Subcutaneous abdominal adipose tissue (tissue), 5 donors: ENCODE measurements at regions not wholly inside any gene's neighbourhood (a gene's known extent, or its start where the extent isn't known, plus 50 kb on each side); places are given as distances from the start of the nearest gene placed in this dataset.

Experiments
- H3K27ac ChIP-seq: one replicate; pipeline ENCODE4 v1.7.0; 2013; ENCODE audit warnings: low read depth, mild to moderate bottlenecking, inconsistent platforms, low read length, moderate library complexity
- H3K27me3 ChIP-seq, 5 donors: one replicate each; pipeline ENCODE4 v1.7.0; 2013; ENCODE audit warnings: low read length in 5 of 5, inconsistent platforms in 1 of 5; ENCODE audit not compliant: control insufficient read depth in 5 of 5, insufficient read depth in 4 of 5
- H3K36me3 ChIP-seq, 5 donors: one replicate each; pipeline ENCODE4 v1.7.0; 2013; ENCODE audit warnings: low read length in 5 of 5; ENCODE audit not compliant: control insufficient read depth in 5 of 5, insufficient read depth in 5 of 5
- H3K4me1 ChIP-seq, 5 donors: one replicate each; pipeline ENCODE4 v1.7.0; 2013; ENCODE audit warnings: low read length in 5 of 5, mild to moderate bottlenecking in 3 of 5, moderate library complexity in 1 of 5; ENCODE audit not compliant: control insufficient read depth in 5 of 5, insufficient read depth in 5 of 5
- H3K4me3 ChIP-seq, 5 donors: one replicate each; pipeline ENCODE4 v1.7.0; 2013; ENCODE audit warnings: low read length in 5 of 5, low read depth in 1 of 5
- H3K9ac ChIP-seq, 5 donors: one replicate each; pipeline ENCODE4 v1.7.0; 2013; ENCODE audit warnings: low read length in 5 of 5, mild to moderate bottlenecking in 4 of 5, moderate library complexity in 3 of 5
- H3K9me3 ChIP-seq, 5 donors: one replicate each; pipeline ENCODE4 v1.7.0; 2013; ENCODE audit warnings: low read length in 5 of 5; ENCODE audit not compliant: control insufficient read depth in 5 of 5
- donor health status: healthy.
- donor health status: healthy.
- donor health status: healthy.
- donor health status: healthy.
- donor health status: healthy.

DNA sequence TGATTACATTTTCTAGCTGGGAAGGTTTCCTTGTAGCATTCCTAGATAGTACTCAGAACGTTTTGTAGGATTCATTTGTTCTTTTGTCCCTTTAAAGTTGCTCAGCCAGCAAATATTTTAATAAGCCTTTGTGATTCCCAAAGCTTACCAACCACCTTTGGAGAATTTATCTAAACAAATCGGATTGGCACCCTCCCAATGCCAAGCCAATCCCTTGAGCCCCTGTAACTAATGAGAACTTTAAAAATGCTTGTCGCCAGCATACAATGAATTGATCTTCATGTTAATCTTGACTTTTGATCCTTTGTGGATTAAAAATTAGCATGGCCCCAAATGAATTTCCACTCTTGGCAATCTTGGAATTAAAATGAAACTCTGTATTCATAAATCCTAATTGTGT is 559.5 kb downstream of the UTRN start:
- Histone ChIP-seq H3K27ac (no peak overlapping the region), H3K4me3 (no peak overlapping the region), H3K9me3 (no peaks in the 10 kb centered on the region), H3K36me3 (peaks cover 31 to 68% (median 50%) of the 10 kb centered on the region in 5 donors), H3K27me3 (no peaks in the 10 kb centered on the region), H3K4me1 (peaks cover 0 to 5% (median 5%) of the 10 kb centered on the region in 5 donors), H3K9ac (no peak overlapping the region)

GRCh38 chr6:144845186-144845585 is 560.1 kb downstream of the UTRN start:
- peaks cover 31 to 71% (median 53%) of the 10 kb centered on the region in 5 donors for H3K36me3 ChIP-seq
- H3K9me3 ChIP-seq, result no peaks in the 10 kb centered on the region
- no peaks in the 10 kb centered on the region for H3K27me3 ChIP-seq
- H3K27ac ChIP-seq, result no peak overlapping the region
- peaks cover 0 to 5% (median 5%) of the 10 kb centered on the region in 5 donors for H3K4me1 ChIP-seq
- no peak overlapping the region for H3K9ac ChIP-seq
- no peak overlapping the region for H3K4me3 ChIP-seq

DNA sequence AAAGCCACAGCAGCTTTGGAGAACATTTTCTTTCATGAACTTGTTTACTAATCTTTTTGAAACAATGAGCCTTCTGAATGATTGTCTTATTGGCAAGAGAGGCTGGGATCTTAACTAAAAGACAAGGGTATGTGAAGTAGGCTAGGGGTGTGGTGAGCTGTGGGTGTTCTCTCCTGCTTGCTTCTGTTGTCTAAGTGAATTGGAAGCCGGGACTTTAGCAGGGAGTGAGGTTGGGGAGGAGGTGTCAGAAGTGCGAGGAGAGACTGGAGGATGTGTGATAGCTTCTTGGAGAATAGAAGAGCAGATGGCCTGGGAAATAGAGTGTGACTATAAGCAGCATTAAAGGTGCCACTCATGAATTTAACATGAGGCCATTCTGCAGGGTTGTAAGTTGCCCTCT is 562.8 kb downstream of the UTRN start:
- Histone ChIP-seq H3K9me3 (no peaks in the 10 kb centered on the region), H3K27me3 (no peaks in the 10 kb centered on the region), H3K9ac (no peak overlapping the region), H3K4me3 (no peak overlapping the region), H3K27ac (no peak overlapping the region), H3K4me1 (peaks cover 0 to 5% (median 5%) of the 10 kb centered on the region in 5 donors), H3K36me3 (peaks cover 28 to 65% (median 52%) of the 10 kb centered on the region in 5 donors)

DNA sequence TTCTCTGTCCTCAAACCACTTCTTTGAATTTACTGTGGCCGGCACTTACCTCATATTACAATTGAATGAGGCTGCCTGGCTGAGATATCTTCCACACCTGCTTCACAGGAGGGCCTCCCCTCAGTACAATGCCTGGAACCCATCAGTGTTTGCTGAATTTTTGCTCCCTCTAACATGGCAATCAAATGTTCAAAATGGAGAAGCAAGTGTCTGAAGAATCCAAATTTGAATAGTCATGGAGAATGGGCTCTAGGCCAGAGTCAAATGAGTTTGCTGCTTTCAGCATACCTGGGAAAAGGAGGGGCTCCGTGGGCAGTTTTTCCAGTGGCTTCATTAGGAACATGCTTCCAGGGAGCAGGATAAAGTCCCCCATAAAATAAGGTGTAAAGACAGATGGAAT is 564.8 kb downstream of the UTRN start:
- Histone ChIP-seq H3K9ac (no peak overlapping the region), H3K4me3 (no peak overlapping the region), H3K27ac (no peak overlapping the region), H3K27me3 (no peaks in the 10 kb centered on the region), H3K9me3 (no peaks in the 10 kb centered on the region), H3K36me3 (peaks cover 25 to 63% (median 49%) of the 10 kb centered on the region in 5 donors), H3K4me1 (peaks cover 0 to 5% (median under 1%) of the 10 kb centered on the region in 5 donors)

- H3K27me3 ChIP-seq, result no peaks in the 10 kb centered on the region
- no peaks in the 10 kb centered on the region for H3K4me1 ChIP-seq
- H3K4me3 ChIP-seq, result no peak overlapping the region
- peaks cover 19 to 44% (median 33%) of the 10 kb centered on the region in 5 donors for H3K36me3 ChIP-seq
- no peak overlapping the region for H3K9ac ChIP-seq
- no peak overlapping the region for H3K27ac ChIP-seq
- no peaks in the 10 kb centered on the region for H3K9me3 ChIP-seq
Measured at GRCh38 chr6:144853603-144854002, 568.5 kb downstream of the UTRN start.

GRCh38 chr6:144854654-144855053 is 569.5 kb downstream of the UTRN start:
- Histone ChIP-seq H3K27ac (no peak overlapping the region), H3K4me1 (no peaks in the 10 kb centered on the region), H3K9me3 (no peaks in the 10 kb centered on the region), H3K27me3 (no peaks in the 10 kb centered on the region), H3K36me3 (peaks cover 15 to 38% (median 32%) of the 10 kb centered on the region in 5 donors), H3K9ac (no peak overlapping the region), H3K4me3 (no peak overlapping the region)

DNA sequence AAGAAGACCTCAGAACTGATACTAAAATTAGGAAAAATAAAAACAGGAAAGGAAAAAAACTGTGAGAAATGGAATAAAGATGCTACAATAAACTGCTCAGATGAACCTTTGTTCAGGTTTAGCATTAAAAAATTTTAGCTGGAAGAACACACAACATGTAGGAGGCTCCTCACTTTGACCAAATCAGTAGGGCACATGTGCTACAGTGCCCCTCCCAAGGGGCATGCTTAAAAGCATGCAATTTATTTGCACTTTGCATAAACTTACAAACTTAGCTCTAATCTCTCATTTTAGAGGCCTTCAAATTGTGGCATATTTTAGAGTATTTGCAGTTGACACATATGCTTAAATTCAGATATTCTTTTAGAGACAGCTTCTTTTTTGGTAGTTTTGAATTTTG is 570.2 kb downstream of the UTRN start:
- Histone ChIP-seq H3K27me3 (no peaks in the 10 kb centered on the region), H3K9me3 (no peaks in the 10 kb centered on the region), H3K27ac (no peak overlapping the region), H3K4me1 (no peaks in the 10 kb centered on the region), H3K36me3 (peaks cover 11 to 32% (median 25%) of the 10 kb centered on the region in 5 donors), H3K4me3 (no peak overlapping the region), H3K9ac (no peak overlapping the region)

DNA sequence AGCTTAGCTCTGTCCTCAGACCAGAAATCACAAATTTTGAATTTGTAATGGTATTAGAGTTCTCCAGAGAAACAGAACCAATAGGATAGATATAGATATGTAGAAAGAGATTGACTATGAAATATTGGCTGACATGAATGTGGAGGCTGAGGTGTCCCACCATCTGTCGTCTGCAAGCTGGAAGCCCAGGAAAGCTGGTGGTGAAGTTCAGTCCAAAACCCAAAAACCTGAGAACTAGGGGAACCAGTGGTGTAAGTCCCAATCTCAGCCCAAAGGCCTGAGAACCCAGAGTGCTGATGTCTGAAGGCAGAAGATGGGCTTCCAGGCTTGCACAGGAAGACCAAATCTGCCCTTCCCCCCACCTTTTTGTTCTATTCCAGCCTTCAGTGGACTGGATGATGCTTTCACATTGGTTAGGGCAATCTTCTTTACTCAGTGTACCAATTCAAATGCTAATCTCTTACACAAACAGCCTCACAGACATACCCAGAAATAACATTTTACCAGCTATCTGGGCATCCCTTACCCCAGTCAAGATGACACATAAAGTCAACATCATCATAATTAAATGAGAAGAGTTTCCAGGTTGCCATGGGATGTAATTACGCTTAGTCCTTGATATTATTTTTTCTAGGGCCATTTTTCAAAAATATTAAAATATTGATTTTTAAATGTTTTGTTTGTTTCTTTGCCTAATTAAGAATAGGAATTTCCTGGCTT is 570.8 kb downstream of the UTRN start:
- Histone ChIP-seq H3K27me3 (no peaks in the 10 kb centered on the region), H3K4me3 (no peak overlapping the region), H3K27ac (no peak overlapping the region), H3K9ac (no peak overlapping the region), H3K4me1 (no peaks in the 10 kb centered on the region), H3K9me3 (no peaks in the 10 kb centered on the region), H3K36me3 (peaks cover 5 to 26% (median 19%) of the 10 kb centered on the region in 5 donors)

DNA sequence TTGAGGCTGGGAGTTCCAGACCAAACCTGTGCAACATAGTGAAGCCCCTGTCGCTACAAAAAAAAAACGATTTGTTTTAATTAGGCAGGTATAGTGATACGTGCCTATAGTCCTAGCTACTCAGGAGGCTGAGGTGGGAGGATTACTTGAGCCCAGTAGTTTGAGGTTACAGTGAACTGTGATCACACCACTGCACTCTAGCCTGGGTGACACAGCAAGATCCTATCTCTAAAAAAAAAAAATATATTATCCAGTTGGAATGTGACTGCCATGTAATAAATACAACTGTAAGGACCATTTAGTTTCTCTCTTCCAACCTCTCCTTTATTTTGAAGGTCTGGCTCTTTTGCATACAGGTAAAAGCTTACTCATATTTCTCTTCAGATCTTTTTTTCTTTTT is 571.5 kb downstream of the UTRN start:
- Histone ChIP-seq H3K27me3 (no peaks in the 10 kb centered on the region), H3K4me3 (no peak overlapping the region), H3K9ac (no peak overlapping the region), H3K4me1 (no peaks in the 10 kb centered on the region), H3K27ac (no peak overlapping the region), H3K36me3 (peaks cover 0 to 20% (median 12%) of the 10 kb centered on the region in 5 donors), H3K9me3 (no peaks in the 10 kb centered on the region)

DNA sequence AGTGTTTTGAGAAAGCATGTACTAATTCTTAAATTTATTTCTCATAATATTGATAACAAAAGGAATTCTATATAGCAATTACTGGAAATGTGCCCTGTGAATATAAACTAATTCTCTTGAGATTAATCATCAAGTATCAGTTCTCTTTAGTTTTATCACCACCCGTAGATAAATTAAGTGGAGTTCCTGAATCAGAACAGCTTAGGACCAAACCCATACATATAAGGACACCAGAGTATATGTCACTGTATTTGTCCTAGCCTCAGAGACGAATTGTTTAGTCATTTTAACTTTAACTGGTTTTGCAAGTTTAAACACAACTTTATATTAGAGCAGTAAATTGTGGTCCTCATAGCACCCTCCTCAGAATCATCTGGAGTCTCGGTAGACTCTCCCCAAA is 572.0 kb downstream of the UTRN start:
- no peak overlapping the region for H3K27ac ChIP-seq

More for the DNA sequence above, 572.0 kb downstream of the UTRN start:
- Histone ChIP-seq H3K4me1 (no peaks in the 10 kb centered on the region), H3K9ac (no peak overlapping the region), H3K36me3 (peaks cover 0 to 15% (median 8%) of the 10 kb centered on the region in 5 donors), H3K27me3 (no peaks in the 10 kb centered on the region), H3K9me3 (no peaks in the 10 kb centered on the region), H3K4me3 (no peak overlapping the region)
